Fibroblast of skin of left biceps (primary cell): ENCODE measurements at regions not wholly inside any gene's neighbourhood (a gene's known extent, or its start where the extent isn't known, plus 50 kb on each side); places are given as distances from the start of the nearest gene placed in this dataset.
"Not testable (repeated sequence)": the region's sequence is repeated elsewhere in the genome, so short reads cannot be mapped to it uniquely, and the experiment has no call there.

ENCODE experiments used
- DNase-seq, 2 experiments: peaks; one replicate each; pipeline ENCODE4 v3.0.0-alpha.2; 2013; ENCODE audit warnings: low read depth in 2 of 2

GRCh38 chr11:71153005-71153390 lies 99.4 kb downstream of the SHANK2 start:
- no peak for DNase-seq

DNA sequence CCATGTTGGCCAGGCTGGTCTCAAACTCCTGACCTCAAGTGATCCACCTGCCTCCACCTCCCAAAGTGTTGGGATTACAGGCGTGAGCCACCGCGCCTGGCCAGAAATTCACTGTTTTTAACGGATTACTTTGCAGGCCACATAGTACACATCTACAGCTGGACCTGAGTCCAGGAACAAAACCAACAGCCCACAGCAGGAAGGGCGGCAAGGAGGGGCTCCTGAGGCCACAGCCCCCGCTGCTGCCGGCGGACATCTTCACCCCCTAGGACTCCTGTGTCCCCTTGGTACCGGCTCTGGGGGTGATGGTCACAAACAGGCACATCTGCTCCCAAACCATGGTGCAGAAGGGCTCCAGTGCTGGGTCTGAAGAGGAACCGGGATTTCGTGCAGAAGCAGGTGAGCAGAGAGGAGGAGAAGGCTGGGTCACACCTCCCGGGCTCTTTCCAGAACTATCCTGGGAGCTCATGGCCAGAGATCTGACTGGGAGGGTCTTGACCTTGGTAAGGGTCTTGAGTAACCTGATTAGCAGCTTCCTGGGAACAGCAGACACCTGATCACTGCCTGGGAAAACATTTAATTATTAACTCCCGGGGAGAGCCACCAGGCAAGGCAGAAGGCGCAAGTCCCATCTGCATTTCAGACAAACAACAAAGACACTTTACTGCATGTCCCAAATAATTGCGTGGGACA lies 99.9 kb downstream of the SHANK2 start:
- DNase-seq = not testable (repeated sequence)

- no peak for DNase-seq
Observed at GRCh38 chr11:71151561-71151960, 100.8 kb downstream of the SHANK2 start.

GRCh38 chr11:71150859-71151258 lies 101.5 kb downstream of the SHANK2 start:
- no peak for DNase-seq

GRCh38 chr11:71148716-71149115 lies 103.7 kb downstream of the SHANK2 start:
- DNase-seq = no peak

GRCh38 chr11:71147331-71147730 lies 105.0 kb downstream of the SHANK2 start:
- no peak for DNase-seq

DNA sequence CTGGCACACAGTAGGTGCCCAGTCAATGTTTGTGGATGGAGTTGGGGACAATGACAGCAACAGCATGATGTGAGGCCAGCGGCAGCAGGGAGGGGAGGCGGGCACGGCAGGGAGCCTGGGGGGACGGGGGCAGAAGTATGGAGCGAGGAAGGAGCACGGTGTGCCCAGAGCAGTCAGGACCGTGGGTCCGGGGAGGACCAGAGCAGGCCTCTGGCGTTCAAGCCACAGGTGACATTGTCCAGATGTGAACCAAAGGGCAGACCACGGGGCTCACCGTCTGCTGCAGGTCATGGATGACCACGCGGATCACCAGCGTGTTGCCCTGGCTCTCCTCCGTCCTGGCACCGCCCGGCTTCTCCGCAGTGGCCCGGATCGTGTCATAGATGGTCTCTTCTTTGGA lies 105.5 kb downstream of the SHANK2 start:
- no peak for DNase-seq

- DNase-seq = no peak
Observed at GRCh38 chr11:71145988-71146824, 106.2 kb downstream of the SHANK2 start.

GRCh38 chr11:71145368-71145767 lies 107.0 kb downstream of the SHANK2 start:
- no peak for DNase-seq

GRCh38 chr11:71144736-71145135 lies 107.6 kb downstream of the SHANK2 start:
- DNase-seq = no peak

DNA sequence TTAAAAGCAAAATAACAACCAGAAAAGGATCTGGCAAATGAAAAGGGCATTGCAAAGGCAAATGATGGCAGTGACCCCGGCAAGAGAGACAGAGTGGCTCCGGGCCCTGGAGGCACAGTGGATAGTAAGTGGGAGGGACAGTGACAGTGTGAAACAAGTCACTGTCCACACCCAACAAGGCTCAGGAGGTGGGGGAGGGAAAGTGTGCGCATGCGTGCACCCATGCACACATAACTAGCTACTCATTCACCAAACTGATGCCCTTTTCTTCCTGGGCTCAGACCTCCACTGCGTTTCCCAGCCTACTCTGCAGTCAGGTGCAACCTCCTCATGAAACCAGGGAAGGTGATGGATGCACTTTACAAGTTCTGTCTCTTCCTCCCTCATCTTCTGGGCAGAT lies 108.4 kb downstream of the SHANK2 start:
- no peak for DNase-seq

DNA sequence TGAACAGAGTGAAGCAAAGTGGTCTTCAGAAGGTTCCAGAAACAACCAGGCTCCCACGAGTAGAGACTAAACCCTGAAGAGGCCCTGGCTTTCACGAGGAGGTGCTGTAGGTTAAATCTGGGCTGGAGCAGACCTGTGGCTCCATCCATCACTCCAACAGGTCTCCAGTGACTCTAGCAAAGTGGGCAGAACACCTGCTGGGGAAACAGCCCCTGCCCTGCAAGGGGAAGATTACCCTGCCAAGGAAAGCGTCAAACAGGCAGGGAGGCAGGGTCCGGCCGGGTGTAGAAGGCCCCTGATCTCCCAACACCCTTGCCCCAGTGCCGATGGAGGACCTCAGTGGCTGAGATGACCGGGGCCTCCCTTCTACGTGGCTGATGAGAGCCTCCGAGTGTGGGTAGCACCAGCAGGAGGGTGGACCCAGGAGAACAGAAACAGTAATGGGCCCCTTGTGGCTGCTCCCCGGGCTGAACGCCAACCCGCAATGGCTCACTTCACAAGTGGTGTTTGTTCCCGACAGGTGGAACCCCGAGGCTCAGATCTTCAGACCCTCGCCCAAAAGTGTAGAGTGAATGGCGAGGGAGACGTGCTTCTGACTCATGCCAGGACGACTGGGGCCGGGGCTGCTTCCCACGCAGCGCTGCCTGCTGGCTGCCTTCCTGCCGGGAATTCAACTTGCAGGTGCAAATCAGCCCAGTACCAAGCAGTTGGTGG lies 112.0 kb downstream of the SHANK2 start:
- DNase-seq = no peak

GRCh38 chr11:71139516-71140205 lies 112.7 kb downstream of the SHANK2 start:
- DNase-seq = no peak

GRCh38 chr11:71138737-71139425 lies 113.5 kb downstream of the SHANK2 start:
- DNase-seq = no peak

DNA sequence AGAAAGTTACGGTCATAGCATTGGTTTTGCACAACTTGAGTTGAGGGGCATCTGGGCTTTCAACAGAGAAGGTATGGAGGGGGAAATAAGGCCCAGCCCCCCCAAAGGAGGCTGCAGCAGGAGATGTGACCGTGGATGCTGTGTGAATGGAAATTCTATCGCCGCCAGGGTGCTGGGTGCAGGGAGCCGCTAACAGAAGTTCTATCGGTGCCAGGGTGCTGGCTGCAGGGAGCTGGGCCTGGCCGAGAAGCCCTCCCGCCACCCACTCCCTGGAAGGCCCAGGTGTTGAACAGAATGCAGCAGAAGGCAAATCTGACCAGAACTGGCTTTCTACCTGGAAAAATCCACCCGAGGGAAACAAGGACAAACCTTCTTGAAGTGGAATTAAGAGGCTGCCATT lies 115.0 kb downstream of the SHANK2 start:
- DNase-seq = no peak

- DNase-seq = no peak
Observed at GRCh38 chr11:71136095-71136845, 116.1 kb downstream of the SHANK2 start.

DNA sequence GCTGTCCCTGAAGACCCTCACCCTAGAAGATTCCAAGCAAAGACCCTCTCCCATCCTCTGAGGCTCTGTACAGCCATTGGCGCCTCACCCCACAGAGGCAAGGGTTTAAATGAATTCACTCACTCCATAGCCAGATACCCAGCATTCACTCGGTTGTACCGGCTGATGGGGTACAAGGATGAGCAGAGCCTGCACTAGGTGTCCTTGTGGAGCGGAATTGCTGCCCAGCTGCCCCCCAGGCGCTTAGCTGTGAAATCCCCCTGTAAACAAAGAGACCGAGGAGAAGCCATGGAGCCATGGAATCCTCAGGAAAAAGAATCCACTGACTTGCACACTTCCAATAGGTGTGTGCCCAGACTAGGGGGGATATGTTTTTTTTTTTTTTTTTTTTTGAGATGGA lies 117.3 kb downstream of the SHANK2 start:
- no peak for DNase-seq

GRCh38 chr11:71133946-71134345 lies 118.4 kb downstream of the SHANK2 start:
- DNase-seq = no peak

- no peak for DNase-seq
Observed at GRCh38 chr11:71131861-71132260, 120.5 kb downstream of the SHANK2 start.

DNA sequence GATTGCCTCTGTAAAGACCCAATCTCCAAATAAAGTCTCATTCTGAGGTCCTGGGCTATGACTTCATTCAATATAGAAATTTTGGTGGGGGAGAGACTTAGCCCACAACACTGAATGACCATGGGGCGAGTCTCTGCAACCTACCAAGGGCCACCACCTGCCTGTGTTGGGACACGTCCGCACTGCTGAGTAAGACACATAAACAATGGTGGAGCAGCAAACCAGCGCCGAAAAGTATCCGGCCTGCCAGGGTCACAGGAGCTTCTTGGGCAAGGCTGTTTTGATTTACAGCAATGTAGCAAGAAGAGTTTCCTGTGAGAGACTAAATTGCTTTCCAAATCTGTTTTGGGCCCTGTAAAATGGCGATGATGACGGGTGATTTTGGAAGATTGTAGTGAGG lies 122.3 kb downstream of the SHANK2 start:
- DNase-seq = no peak

DNA sequence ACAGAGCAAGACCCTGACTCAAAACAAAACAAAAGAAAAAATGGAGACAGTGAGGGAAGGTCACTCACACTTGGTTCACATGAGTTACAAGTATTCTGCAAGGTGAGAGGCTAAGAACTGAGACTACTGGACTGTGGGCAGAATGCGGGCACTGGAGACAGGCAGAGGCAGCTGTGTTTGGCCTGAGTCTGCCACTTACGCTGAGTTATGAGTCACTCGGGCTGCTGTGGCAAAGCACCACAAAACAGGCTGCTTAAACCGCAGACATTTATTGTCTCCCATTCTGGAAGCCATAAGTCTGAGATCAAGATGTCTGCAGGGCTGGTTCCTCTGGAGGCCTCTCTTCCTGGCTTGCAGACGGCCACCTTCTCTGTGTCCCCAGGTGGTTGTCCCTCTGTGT lies 122.8 kb downstream of the SHANK2 start:
- DNase-seq = no peak
